ENCODE measurements at regions not wholly inside any gene's neighbourhood (a gene's known extent, or its start where the extent isn't known, plus 50 kb on each side); places are given as distances from the start of the nearest gene placed in this dataset.
A peak's percentile ranks its signal among the peaks of the same experiment; 100 is the strongest.
"Not testable (repeated sequence)": the region's sequence is repeated elsewhere in the genome, so short reads cannot be mapped to it uniquely, and the experiment has no call there.

DNA sequence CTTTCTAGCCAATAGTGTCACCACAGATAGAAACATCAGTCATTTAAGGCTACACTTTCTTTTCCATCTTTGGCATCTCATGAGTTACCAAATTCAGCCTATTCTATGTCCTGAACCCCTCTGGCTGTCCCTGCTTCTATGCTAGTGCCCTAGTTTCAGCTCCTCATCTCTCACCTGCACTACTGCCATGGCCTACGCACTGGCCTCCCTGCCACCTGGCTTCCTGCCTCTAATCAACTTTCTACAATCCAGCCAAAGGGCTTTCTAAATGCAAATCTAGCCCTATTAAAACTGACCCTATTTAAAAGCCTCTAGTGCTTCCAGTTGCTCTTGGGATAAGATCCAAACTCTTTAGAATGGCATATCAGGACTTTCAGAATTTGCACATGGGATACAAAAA, 482.9 kb downstream of the TMEM38B start:
- DNase-seq, result peak in 20 of 58 donors; percentile 0 to 53 (median 10)

DNA sequence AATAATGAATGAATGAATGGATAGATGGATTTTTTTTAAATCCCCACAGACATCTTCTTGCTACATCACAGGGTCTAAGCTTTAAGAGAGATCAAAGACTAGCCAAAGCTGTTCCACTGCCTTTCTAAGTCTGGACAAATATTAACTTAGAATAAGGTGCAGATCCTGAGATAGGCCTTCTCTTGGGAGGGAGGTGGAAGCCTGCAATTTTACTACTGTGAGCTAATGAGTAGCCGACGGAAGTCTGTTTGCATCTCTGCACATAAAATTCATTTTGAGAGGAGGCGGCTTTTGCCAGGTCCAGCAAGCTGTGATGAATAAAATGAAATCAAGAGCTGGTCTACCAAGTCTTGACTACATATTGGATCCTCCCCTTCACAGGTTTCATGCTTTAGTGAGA, 484.9 kb downstream of the TMEM38B start:
- DNase-seq, result no peak

DNA sequence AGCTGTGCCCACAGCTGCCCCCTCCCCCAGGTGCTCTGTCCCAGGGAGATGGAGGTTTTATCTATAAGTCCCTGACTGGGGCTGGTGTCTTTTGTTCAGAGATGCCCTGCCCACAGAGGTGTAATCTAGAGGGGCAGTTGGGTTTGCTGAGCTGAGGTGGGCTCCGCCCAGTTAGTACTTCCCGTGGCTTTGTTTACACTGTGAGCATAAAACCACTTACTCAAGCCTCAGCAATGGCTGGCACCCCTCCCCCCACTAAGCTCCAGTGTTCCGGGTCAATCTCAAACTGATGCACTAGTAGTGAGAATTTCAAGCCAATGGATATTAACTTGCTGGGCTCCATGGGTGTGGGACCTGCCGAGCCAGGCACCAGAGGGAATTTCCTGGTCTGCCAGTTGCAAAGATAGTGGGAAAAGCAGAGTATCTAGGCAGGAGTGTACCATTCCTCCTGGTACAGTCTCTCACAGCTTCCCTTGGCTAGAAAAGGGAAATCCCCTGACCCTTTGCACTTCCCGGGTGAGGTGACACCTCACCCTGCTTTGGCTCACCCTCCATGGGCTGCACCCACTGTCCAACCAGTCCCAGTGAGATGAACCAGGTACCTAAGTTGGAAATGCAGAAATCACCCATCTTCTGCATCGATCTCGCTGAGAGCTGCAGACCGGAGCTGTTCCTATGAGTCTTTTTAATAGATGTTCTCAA, 509.6 kb downstream of the TMEM38B start:
- DNase-seq, result not testable (repeated sequence)

DNA sequence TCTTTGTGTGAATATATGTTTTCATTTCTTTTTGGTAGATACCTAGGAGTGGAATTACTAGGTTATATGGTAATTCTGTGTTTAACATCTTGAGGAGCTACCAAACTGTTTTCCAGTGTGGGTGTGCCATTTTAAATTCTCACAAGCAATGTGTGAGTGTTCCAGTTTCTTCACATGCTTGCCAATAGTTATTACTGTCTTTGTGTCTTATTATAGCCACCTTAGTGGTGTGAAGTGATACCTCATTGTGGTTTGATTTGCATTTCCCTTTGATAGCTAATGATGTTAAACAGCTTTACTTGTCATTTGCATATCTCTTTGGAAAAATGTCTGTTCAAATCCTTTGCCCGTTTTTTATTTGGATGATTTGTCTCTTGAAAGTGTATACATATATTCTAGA, 513.0 kb downstream of the TMEM38B start:
- DNase-seq, result no peak

DNA sequence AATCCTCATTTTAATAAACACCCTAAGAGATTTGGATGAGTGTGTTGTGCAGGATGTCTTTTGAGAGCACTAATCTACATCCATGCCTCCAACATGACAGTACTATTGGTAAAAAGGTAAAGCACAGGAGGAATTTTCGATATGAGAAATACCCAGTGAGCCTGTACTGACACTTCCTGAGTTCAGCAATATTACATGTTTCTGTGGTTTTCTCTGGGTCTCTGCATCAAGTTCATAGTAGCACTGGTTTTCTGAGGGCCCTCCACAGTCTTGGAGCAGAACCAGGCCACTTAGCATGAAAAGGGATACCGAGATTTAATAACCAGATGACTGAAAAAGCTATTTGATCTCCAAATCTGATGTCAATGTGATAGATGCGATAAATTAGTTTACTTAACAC, 524.1 kb downstream of the TMEM38B start:
- DNase-seq, result no peak

DNA sequence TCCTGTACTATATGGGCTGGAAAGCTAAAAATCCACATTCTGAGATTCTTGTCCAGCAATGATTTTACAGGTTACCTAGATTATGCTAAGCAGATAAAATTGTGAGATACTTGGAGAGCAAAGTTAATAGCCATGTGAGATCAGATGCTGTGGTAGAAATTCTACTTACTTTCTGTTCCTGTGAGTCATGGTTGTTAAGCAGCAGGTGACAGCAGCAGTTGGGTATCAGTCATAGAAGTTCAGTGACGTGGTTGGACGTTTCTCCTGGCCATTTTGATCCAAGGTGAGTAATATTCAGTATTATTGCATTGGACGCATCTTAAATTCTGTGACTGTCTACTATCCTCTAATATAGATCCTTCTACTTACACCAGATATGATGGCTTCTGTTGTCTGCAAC, 524.5 kb downstream of the TMEM38B start:
- DNase-seq, result no peak

DNA sequence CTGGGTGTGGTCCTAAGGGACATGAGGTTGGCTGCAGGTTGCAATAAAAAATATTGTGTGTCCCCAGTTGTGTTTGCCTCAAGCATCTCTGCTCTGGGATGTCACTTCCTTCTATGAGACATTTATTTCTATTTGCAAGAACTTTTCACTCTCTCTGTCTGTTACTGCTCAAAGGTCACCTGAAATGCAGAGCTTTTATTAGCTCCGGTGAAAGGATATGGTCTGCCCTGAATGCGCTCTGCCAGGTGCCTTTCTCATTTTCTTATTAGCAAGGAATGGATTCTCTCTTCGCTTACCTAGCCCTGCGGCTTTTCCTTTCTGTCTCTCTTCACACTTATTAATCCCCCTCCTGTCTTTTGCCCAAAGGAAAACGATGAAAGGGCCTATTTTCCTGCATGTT, 526.1 kb downstream of the TMEM38B start:
- no peak for DNase-seq

DNA sequence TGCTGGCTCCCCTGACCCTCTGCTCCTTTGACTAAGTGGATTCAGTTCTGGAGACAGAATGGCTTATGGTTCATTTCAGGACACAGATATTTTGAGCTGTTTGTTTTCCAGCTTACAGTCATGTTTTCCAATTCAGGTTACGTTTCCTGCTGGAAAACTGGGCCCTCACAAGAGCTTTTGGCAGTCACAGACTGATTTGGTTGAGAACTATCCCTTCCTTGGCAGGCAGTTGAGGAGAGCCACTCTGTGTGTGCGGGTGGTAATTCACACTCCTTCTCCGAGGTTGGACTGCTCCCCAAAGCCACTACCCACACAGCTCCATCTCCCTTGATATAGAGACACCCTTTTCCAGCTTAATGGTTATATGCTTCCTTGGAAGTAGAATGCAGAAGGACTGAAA, 534.5 kb downstream of the TMEM38B start:
- DNase-seq, result peak in 47 of 58 donors; percentile 3 to 87 (median 42)

DNA sequence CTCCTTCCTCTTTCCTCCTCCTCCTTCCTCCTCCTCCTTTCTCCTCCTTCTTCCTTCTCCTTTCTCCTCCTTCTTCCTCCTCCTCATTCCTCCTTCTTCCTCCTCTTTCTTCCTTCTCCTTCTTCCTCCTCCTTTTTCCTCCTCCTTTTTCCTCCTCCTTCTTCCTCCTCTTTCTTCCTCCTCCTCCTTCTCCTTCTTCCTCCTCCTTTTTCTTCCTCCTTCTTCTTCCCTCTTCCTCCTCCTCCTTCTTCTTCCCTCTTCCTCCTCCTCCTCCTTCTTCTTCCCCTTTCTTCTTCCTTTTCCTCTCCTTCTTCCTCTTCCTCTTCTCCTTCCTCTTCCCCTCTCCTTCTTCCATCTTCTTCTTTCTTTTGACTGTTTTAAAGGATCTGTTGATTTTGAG, 538.8 kb downstream of the TMEM38B start:
- no peak for DNase-seq

DNA sequence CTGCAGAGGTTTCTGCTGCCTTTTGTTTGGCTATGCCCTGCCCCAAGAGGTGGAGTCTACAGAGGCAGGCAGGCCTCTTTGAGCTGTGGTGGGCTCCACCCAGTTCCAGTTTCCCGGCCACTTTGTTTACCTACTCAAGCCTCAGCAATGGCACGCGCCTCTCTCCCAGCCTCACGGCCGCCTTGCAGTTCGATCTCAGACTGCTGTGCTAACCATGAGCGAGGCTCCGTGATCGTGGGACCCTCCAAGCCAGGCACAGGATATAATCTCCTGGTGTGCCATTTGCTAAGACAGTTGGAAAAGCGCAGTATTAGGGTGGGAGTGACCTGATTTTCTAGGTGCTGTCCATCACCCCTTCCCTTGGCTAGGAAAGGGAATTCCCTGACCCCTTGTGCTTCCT, 566.6 kb downstream of the TMEM38B start:
- not testable (repeated sequence) for DNase-seq

DNA sequence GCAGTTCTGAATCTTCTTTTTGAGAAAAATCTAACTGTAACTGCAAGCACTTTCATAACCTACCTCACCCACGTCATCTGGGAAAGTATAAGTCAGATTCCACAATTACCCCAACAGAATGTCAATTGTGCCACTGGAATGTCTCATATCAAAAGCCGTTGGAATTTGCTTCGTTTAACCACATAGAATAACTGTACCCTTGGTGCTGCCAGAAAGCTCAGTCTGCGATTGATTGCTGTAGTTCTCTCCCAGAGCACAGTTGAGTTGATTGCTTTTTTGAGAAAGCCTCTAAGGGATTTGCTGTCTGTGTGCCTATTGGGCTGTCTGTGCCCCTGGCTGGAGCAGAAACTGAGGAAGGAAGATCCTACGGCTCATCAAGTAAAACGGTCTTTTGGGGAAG, 583.6 kb downstream of the TMEM38B start:
- DNase-seq, result no peak

DNA sequence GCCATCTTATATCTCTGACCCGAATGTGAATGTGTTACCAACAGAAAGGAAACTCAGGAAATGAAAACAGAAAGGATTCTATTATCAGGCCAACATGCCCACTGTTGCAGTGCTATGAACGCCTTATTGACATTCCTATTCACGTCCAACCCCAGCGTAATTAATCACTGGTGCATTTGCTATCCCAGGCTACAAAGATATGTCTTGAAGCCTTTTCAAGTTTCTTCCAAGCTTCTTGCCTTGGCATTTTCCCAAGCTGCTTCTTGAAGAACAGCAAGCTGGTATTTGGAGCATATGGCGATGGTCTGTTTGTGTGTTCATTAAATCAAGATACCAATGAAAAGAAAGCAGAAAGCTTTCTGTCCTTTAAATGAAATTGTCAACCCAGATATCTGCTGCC, 579.2 kb upstream of the ZNF462 start:
- DNase-seq, result peak in 6 of 58 donors; percentile 0 to 7 (median 2)

DNA sequence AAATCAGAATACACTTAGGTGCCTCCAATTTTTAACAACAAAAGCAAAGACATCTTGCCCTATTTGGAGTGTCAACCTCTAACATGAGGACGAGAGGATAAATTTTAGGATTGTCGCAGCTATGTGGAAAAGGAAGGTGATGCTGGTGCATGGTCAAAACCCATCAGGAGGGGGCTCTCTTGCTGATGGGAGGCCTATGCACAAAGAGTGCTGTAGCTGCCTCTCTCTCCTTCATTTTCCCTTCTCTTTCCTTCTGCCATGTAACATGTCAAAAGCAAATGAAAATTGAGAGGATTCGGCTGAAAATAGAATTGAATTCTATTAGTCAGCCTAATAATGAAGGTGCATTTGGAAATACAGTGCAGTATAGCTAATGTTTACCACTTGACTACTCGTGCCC, 578.7 kb upstream of the ZNF462 start:
- peak in 6 of 58 donors; percentile 0 to 10 (median 4) for DNase-seq

DNA sequence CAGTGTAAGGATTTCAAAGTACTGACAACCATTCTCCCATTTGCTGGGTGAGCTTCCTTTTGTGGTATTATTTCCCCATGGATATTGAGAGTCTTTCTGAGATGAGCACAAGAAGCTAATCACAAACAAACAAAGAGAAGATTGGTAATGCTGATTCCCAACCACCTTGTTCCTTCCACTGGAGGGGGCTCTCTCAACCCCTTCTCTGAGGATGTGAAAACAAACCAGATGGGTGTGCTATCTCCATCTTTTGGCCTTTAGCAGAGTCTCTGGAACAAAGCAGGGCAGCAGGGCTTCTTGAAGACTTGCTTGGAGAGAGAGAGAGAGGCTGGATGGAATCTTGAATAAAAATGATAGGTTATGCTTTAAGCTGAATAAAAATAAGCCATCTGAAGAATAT, 576.7 kb upstream of the ZNF462 start:
- DNase-seq, result peak in 20 of 58 donors; percentile 1 to 69 (median 18)

DNA sequence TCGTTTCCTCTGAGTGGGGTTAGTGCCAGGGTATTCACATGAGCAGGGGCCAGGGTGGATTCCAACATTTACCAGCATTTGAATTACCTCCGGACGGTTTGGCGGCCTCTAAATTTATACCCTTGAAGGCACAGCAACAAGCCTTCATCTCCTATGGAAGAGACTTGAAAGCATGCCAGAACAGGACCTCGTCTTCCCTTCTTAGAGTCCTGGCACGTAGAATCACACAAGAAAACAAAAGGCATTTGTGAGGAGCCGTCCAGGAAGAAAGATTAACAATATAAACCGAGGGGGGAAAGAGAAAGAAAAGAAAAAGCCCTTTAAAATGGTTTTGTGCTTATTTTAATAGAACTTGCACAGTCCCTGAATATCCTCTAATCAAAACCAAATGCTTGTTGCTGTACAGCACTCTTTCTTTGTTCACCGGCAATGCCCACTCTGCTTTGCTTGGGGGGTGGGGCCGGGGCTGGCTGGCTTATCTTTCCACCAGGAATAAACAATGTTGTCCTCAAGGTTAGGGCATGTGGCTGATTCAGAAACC, 575.8 kb upstream of the ZNF462 start:
- peak in 11 of 58 donors; percentile 2 to 59 (median 17) for DNase-seq

DNA sequence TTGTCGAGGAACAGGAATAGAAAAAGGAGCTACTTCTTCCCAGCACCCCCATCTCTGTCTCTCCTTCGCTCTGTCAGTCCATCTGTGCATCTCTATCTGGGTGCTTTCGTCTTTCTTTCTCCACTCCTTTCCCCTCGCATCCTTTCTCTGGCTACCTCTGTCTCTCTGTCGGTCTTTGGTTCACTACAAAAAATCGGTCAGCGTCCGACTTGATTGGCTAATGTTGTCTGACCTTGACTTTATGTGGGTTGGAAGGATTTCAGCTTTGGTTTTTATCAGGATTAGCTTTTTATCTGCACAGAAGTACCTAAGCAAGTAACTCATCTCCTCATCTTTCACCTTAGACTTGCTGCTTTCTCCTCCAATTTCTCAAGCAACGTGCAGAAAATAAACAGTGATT, 575.2 kb upstream of the ZNF462 start:
- peak in 2 of 58 donors; percentile 9 to 25 for DNase-seq

DNA sequence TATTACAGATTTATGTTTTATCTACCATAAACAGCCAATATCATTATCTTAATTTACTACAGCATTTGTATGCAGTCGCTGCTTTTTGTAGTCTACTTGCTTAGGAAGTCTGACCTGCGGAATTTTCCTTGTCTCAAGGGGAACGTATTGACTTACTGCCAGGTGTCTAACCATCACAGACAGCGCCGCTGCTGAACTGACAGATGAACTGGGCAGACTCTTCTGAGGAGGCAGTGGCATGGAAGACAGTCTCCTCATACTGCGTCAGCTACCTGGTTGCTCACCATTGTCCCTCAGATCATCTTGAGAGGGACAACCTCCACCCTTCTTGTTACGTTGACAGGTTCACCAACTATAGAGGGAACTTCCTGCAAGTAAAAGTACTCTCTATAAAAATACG, 574.3 kb upstream of the ZNF462 start:
- no peak for DNase-seq

DNA sequence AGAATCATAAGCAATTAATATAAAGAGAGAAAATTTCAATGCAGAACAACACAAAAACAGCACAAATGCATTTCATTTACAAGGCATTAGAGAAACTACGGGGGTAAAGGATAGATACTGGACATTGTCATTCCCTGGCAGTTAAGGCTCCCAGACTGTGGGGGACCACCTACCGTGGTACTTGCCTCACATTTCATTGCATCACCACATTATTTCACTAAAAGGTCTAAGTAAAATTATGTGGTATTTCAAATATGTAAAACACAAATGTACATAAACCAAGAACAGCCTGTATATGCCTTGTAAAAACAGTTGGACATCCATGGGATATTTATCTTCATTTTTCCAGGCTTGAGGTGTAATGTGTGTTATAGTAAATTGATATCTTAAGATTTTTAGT, 571.2 kb upstream of the ZNF462 start:
- no peak for DNase-seq

DNA sequence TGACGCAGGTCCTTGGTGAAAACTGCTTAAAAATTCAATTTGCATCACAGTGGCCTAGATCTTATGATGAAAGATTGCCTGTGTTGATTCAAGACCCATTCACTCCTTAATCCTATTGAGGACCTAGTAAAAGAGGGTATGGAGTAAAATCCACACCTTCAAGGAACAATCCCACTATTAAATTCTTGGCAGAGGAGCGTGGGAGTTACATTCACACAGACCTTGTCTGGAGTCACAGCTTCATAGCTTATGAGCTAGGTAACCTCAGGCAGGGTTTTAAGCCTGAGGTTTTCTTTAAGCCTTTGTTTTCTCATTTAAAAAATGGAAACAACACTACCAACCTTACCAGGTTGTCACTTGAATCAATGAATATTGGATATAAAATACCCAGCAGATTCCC, 566.5 kb upstream of the ZNF462 start:
- DNase-seq, result no peak

DNA sequence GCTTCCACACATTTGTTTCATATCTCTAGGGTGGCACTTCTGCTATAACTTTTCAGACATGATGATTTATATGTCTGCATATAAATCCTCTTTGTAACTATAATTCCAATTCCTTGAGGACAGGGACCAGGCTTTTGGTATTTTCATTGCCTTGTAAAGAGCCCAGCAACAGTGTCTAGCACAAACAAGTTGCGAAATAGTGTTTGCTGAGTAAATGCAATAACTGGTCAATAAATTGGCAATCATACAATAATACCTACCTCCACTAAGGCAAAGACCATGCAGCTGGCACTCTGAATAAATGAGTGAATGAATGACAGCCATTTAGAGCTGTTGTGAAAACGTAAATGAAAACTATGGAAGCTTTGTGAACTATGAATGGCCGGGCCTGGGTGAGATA, 564.0 kb upstream of the ZNF462 start:
- DNase-seq, result no peak

DNA sequence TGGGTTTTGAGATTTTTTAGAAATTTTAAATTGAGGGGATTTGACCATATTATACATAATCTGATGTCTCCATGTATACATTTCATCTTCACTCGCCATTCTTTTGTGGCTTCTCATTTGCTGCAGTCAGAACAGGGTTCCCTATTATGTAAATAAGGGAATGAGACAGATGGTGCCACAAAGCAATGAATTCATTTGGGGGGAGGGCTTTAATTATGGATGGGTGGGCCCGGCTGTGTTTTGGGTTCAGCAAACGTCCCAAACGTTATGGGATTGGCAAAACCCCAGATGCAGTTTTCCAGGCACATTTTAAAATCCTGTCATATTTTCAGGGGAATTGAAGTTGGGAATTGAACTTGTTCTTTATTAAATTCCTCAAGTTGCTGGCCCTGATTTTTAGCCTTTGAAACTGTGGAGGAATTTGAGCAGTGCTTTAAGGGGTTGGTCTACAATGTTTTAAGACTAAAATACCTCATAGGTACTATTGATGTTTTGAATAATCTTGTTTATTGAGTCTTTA, 558.5 kb upstream of the ZNF462 start:
- DNase-seq, result no peak

DNA sequence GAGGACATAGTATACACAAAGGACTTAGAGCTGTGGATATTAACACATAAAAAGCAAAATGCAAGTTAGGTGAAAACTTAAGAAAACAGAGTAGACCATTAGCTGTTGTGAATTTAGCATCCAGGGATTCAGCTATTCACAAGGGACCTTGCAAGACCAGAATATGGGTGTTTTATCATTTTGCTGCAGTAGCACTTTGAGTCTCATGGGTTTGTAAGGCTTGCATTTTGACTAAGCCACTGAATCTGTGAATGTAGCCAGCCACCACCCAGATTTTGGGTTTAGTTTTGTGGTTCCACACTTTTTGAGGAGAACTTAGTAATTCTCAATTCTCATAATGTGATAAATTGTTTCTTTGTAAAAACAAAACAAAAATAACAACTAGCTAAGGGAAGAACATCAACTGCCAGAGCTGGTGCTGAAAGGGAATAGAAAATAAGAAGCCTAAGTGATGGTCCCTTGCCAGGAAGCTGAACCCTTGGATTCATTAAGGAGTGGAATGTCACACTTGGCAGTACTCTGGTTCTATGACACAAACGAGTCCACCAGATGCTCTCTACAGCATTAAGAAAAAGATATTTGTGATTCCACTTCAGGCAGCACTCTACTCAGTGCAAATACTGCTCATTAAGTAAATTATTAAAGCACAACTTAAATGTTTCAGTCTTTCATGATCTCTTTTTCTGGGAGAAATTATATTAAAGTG, 557.4 kb upstream of the ZNF462 start:
- DNase-seq, result peak in 12 of 58 donors; percentile 4 to 39 (median 21)

DNA sequence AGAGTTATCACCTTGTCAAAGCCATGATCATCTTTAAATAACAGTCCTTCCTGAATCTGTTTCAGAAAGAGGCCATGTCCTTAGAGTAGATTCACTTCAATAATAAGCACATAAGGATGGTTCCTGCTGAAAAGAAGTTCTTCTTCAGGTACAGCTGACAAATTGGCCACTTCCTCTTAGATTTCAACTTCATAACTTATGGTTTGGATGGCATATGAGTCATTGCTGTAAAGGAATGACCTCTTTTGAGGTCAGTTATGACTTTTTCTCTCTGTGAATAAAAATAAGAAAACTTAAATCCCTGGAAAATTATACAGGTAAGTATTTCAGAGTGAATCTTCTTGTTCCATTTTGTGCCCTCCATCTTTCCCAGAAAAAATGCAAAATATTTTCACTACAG, 555.3 kb upstream of the ZNF462 start:
- no peak for DNase-seq

All from anterior cingulate cortex (tissue), 58 donors.